ENCODE measurements at regions not wholly inside any gene's neighbourhood (a gene's known extent, or its start where the extent isn't known, plus 50 kb on each side); places are given as distances from the start of the nearest gene placed in this dataset.

DNA sequence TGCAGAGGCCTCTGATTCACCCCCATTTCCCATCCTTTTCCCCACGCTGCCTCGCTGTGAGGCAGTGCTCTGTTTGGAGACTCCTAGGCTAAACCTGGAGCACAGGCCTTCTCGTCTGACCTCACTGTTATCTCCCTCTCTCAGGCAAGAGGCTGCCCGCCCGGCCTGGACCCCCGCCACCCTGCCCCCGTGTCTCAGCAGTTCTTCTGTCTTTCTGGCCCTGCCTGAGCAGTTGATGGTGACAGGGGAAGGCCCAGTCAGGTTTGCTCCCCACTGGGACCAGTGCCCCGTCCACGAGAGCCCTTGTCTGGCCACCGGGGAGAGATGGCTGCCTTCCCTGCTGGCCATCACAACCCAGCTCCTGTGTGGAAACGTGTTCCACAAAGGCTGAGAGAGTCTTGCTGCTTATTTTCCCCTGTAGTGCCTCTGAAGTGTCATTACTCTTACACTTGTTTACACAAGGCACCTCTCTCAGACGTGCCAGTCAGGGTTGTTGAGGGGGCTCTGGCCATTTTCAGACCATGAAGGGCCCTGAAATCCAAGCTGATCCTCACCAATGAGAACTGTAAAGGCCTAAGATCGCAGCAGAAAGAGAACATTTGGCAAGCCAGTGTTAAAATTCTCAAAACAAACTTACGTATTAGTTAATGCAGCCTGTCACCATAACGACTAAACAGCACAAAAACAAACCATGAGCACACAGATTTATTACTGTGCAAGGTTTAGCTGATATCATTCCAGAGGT is 210.9 kb downstream of the NDUFA10 start:
- Histone ChIP-seq H4K20me1 (ENCODE audit: insufficient read depth, low read length) (no peaks in the 10 kb centered on the region), H3K79me2 (ENCODE audit: insufficient read depth, low read length) (no peaks in the 10 kb centered on the region), H3K27ac (ENCODE audit: low read depth, low read length, poor library complexity, severe bottlenecking) (no peak overlapping the region), H3K4me3 (ENCODE audit: low read depth, low read length, poor library complexity, severe bottlenecking) (no peak overlapping the region), H3K9me2 (ENCODE audit: low read depth, low read length) (no peaks in the 10 kb centered on the region), H3K27me3 (ENCODE audit: insufficient read depth, low read length) (no peaks in the 10 kb centered on the region), H3K9ac (ENCODE audit: low read length) (no peak overlapping the region), H3K36me3 (ENCODE audit: insufficient read depth, low read length) (no peaks in the 10 kb centered on the region), H2AFZ (ENCODE audit: low read length) (no peak overlapping the region), H3F3A (ENCODE audit: insufficient read depth, low read length) (no peaks in the 10 kb centered on the region), H3K4me1 (ENCODE audit: insufficient read depth, low read length, severe bottlenecking) (no peaks in the 10 kb centered on the region), H3K9me3 (ENCODE audit: low read length) (no peaks in the 10 kb centered on the region), H3K4me2 (ENCODE audit: low read length) (no peak overlapping the region)
- TF ChIP-seq EZH2 (IDR thresholded peaks at IDR 0.05; ENCODE audit: borderline replicate concordance, low read length) (no peak), CTCF (IDR thresholded peaks at IDR 0.05; ENCODE audit: low read length) (no peak)

GRCh38 chr2:239813261-239814115 is 211.7 kb downstream of the NDUFA10 start:
- Histone ChIP-seq H3K4me1 (ENCODE audit: insufficient read depth, low read length, severe bottlenecking) (no peaks in the 10 kb centered on the region), H3K4me2 (ENCODE audit: low read length) (no peak overlapping the region), H3K9ac (ENCODE audit: low read length) (no peak overlapping the region), H4K20me1 (ENCODE audit: insufficient read depth, low read length) (no peaks in the 10 kb centered on the region), H3K9me3 (ENCODE audit: low read length) (no peaks in the 10 kb centered on the region), H3K27ac (ENCODE audit: low read depth, low read length, poor library complexity, severe bottlenecking) (no peak overlapping the region), H3K9me2 (ENCODE audit: low read depth, low read length) (no peaks in the 10 kb centered on the region), H3K79me2 (ENCODE audit: insufficient read depth, low read length) (no peaks in the 10 kb centered on the region), H3K4me3 (ENCODE audit: low read depth, low read length, poor library complexity, severe bottlenecking) (no peak overlapping the region), H3K36me3 (ENCODE audit: insufficient read depth, low read length) (no peaks in the 10 kb centered on the region), H3K27me3 (ENCODE audit: insufficient read depth, low read length) (no peaks in the 10 kb centered on the region), H2AFZ (ENCODE audit: low read length) (no peak overlapping the region), H3F3A (ENCODE audit: insufficient read depth, low read length) (no peaks in the 10 kb centered on the region)
- no peak for TF ChIP-seq CTCF (IDR thresholded peaks at IDR 0.05; ENCODE audit: low read length)
- TF ChIP-seq EZH2 (IDR thresholded peaks at IDR 0.05; ENCODE audit: borderline replicate concordance, low read length), result no peak

GRCh38 chr2:239811806-239812560 is 213.2 kb downstream of the NDUFA10 start:
- TF ChIP-seq EZH2 (IDR thresholded peaks at IDR 0.05; ENCODE audit: borderline replicate concordance, low read length), result no peak
- TF ChIP-seq CTCF (IDR thresholded peaks at IDR 0.05; ENCODE audit: low read length), result no peak
- Histone ChIP-seq H2AFZ (ENCODE audit: low read length) (no peak overlapping the region), H3K27me3 (ENCODE audit: insufficient read depth, low read length) (no peaks in the 10 kb centered on the region)

More at GRCh38 chr2:239811806-239812560, 213.2 kb downstream of the NDUFA10 start:
- no peaks in the 10 kb centered on the region for H3K4me1 ChIP-seq (ENCODE audit: insufficient read depth, low read length, severe bottlenecking)
- no peaks in the 10 kb centered on the region for H3K36me3 ChIP-seq (ENCODE audit: insufficient read depth, low read length)
- no peak overlapping the region for H3K4me3 ChIP-seq (ENCODE audit: low read depth, low read length, poor library complexity, severe bottlenecking)
- no peaks in the 10 kb centered on the region for H3K9me3 ChIP-seq (ENCODE audit: low read length)
- H3K27ac ChIP-seq (ENCODE audit: low read depth, low read length, poor library complexity, severe bottlenecking), result no peak overlapping the region
- H3K9ac ChIP-seq (ENCODE audit: low read length), result no peak overlapping the region
- no peaks in the 10 kb centered on the region for H3K9me2 ChIP-seq (ENCODE audit: low read depth, low read length)
- H4K20me1 ChIP-seq (ENCODE audit: insufficient read depth, low read length), result no peaks in the 10 kb centered on the region
- no peak overlapping the region for H3K4me2 ChIP-seq (ENCODE audit: low read length)
- H3F3A ChIP-seq (ENCODE audit: insufficient read depth, low read length), result no peaks in the 10 kb centered on the region
- no peaks in the 10 kb centered on the region for H3K79me2 ChIP-seq (ENCODE audit: insufficient read depth, low read length)

Measured in OCI-LY1 (cell line).